Activated naive CD8-positive, alpha-beta T cell treated with anti-CD3 and anti-CD28 coated beads, Interleukin-2, amount 10 ng/mL, durations not matched to agents 7 days and 5 days (primary cell): ENCODE measurements at regions not wholly inside any gene's neighbourhood (a gene's known extent, or its start where the extent isn't known, plus 50 kb on each side); places are given as distances from the start of the nearest gene placed in this dataset.
"Not testable (repeated sequence)": the region's sequence is repeated elsewhere in the genome, so short reads cannot be mapped to it uniquely, and the experiment has no call there.

Experiments used
- ATAC-seq: fragments of 150-1000 bp; cut with Tn5 transposase; one replicate; pipeline ENCODE4 v1.10.0; 2021; ENCODE audit warnings: low read depth, moderate library complexity
- POLR2A ChIA-PET: fragments of 350-600 bp; sonication (Branson Sonifier 250); formaldehyde crosslinking; loops from one replicate; lab custom pipeline; 2021; ENCODE audit warnings: antibody characterized with exemption; lab: Charles Lee
- DNase-seq: peaks from one replicate; pipeline ENCODE4 v3.0.0; 2021
- H3K27ac Mint-ChIP-seq: one replicate; pipeline ENCODE4 v1.8.0; 2022; ENCODE audit warnings: mild to moderate bottlenecking, mixed read lengths
- H3K27me3 Mint-ChIP-seq: one replicate; pipeline ENCODE4 v1.8.0; 2022; ENCODE audit warnings: mild to moderate bottlenecking, moderate library complexity, mixed read lengths
- H3K36me3 Mint-ChIP-seq: one replicate; pipeline ENCODE4 v1.8.0; 2021; ENCODE audit warnings: mild to moderate bottlenecking, mixed read lengths
- H3K4me1 Mint-ChIP-seq: one replicate; pipeline ENCODE4 v1.8.0; 2021; ENCODE audit warnings: mixed read lengths
- H3K4me3 Mint-ChIP-seq: one replicate; pipeline ENCODE4 v1.8.0; 2022; ENCODE audit warnings: mild to moderate bottlenecking, moderate library complexity, mixed read lengths
- H3K9me3 Mint-ChIP-seq: one replicate; pipeline ENCODE4 v1.8.0; 2021; ENCODE audit warnings: mixed read lengths

DNA sequence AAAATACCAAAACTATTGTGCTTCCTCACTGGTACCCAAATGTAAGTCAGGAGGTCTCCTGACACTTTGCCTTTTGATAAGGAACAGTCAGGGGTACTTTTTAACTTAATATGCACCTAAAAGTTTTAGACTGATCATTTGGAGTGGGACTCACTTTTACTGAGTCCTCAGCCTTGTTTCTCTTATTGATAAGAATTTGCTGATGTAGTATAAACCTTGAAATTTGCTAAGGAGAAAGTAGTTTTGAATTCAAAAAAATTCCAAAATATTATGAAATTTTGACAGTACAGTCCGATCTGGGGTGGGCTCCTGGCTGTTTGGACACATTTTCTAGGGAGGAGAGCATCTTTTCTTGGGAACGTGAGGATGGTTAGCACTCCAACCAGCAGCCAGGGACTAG, 91.4 kb upstream of the GATB start:
- H3K36me3 Mint-ChIP-seq: no peaks in the 10 kb centered on the region
- peaks cover 3% of the 10 kb centered on the region for H3K9me3 Mint-ChIP-seq
- H3K27ac Mint-ChIP-seq: no peak overlapping the region
- ATAC-seq (no peak), DNase-seq (no peak)
- POLR2A ChIA-PET: no interaction called here
- H3K4me3 Mint-ChIP-seq: no peak overlapping the region
- H3K27me3 Mint-ChIP-seq: no peaks in the 10 kb centered on the region
- no peaks in the 10 kb centered on the region for H3K4me1 Mint-ChIP-seq

DNA sequence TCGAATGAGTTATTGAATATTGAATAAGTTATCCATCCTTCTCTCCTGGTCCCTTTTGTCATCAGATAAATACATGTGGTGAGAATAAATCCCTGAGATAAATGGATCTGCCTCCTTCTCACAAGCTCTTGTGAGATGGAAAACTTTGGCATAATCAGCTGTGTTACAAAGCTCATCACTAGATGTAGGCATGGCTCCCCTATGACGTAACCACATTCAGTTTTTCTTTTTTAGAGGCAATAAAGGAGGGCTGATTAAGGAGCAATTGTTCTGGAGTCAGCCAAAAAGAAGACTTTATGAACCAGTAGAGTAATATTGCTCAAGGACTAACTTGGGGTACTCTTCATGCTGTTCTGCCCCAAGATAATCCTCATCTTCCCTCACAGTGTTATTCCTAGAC, 90.5 kb upstream of the GATB start:
- Mint-ChIP-seq H3K27ac (no peak overlapping the region), H3K27me3 (no peaks in the 10 kb centered on the region), H3K4me3 (no peak overlapping the region), H3K36me3 (no peaks in the 10 kb centered on the region), H3K9me3 (peaks cover 3% of the 10 kb centered on the region), H3K4me1 (no peaks in the 10 kb centered on the region)
- ATAC-seq: no peak
- POLR2A ChIA-PET: no interaction called here
- no peak for DNase-seq

DNA sequence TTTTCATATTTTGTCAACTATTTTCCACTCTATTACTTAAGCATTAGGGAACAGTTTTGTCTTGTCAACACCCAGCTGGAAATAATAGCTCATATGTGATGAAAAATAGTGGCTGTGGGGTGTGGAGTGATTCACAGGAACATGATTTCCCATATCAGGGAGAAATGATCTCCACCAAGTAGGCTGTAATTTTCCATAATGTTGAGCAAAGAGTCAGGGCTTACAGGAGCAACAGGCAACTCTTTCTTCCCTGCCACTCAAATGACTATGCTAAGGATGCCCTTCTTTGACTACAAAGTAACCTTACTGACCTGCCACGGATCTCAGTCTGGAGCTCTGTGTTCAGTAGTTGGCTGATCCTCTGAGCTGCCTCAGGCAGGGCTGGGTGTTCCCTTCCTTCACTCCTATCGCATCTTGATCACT, 90.0 kb upstream of the GATB start:
- Mint-ChIP-seq H3K4me1 (no peaks in the 10 kb centered on the region), H3K9me3 (peaks cover 3% of the 10 kb centered on the region), H3K27me3 (no peaks in the 10 kb centered on the region), H3K36me3 (no peaks in the 10 kb centered on the region), H3K27ac (no peak overlapping the region), H3K4me3 (no peak overlapping the region)
- POLR2A ChIA-PET: no interaction called here
- ATAC-seq: no peak
- DNase-seq: no peak

DNA sequence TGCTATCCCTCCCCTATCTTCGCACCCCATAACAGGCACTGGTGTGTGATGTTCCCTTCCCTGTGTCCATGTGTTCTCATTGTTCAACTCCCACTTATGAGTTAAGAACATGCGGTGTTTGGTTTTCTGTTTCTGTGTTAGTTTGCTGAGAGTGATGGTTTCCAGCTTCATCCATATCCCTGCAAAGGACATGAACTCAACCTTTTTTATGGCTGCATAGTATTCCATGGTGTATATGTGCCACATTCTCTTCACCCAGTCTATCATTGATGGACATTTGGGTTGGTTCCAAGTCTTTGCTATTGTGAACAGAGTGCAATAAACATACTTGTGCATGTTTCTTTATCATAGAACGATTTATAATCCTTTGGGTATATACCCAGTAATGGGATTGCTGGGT, 84.7 kb upstream of the GATB start:
- DNase-seq, H3K9me3 Mint-ChIP-seq, H3K4me3 Mint-ChIP-seq, H3K27me3 Mint-ChIP-seq, ATAC-seq, H3K4me1 Mint-ChIP-seq, POLR2A ChIA-PET, H3K27ac Mint-ChIP-seq, H3K36me3 Mint-ChIP-seq: not testable (repeated sequence)

DNA sequence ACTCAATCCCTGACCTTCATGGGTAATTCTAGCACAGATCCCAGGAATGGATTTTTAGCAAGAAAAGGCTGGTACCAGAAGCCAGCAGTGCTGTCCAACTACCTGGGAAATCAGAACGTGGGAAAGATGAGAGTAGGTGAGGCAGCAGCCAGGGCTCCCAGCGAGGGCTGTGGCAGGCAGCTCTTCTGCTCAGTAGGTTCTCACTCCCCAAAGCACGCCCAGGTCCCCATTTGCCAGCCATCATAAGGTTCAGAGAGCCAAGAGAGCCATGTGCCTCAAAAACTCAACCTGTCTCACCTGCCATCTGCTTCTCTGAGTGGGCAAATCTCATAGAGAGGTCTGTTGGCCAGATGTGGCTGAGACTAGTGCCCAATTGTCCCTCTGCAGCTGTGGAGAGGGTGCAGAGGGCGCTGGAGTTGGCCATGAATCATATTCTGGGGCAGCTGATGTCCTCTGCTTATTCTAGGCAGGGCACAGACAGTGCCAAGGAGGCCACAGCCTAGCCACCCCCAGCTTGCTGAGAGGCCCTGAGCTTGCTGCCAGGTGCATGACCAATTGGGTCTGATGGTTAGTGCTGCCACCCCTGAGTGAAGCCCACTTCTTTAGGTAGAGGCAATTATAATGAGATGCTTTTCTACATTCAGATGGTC, 81.7 kb upstream of the GATB start:
- Mint-ChIP-seq H3K4me3 (no peak overlapping the region), H3K4me1 (no peaks in the 10 kb centered on the region), H3K9me3 (no peaks in the 10 kb centered on the region), H3K27ac (no peak overlapping the region), H3K36me3 (no peaks in the 10 kb centered on the region), H3K27me3 (peaks cover 2% of the 10 kb centered on the region)
- DNase-seq (no peak), ATAC-seq (no peak)
- POLR2A ChIA-PET: no interaction called here

DNA sequence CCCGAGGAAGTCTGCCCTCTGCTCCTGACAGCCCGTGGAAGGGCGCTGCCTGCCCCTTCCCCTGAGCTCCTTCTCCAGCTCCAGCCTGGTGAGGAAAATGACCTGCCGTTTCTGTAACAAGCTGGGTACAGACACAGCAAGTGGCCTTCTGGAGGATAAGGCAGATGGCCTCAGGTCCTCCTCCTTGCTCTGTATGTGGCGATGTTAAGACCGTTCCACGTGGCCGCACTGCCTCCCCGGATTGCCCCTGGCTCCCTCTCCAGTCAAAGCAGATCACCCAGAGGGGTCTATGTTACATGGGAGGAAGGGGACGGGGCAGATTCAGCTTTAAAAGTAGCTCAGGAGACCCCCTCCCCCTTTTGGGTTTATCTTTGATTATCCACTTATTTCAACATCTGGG, 80.3 kb upstream of the GATB start:
- no peaks in the 10 kb centered on the region for H3K4me1 Mint-ChIP-seq
- peaks cover 2% of the 10 kb centered on the region for H3K27me3 Mint-ChIP-seq
- POLR2A ChIA-PET: no interaction called here

DNA sequence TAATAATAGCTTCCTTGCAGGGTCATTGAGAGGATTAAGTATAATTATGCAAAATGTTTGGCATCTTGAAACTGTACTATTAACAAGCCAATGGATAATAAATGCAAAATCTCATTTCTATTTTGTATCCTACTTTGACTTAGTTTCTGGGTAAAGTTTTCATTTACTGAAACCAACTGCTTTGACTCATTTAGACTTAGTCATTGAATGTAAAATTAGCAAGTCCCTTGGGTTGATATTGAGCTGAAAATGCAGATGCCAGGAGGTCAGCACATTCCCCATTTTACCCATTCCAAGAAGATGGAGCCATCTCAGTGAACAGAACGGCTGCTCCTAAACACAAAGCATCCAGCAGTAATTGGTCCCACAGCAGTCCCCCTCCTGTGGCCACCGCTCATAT, 74.7 kb upstream of the GATB start:
- Mint-ChIP-seq H3K4me1 (no peaks in the 10 kb centered on the region), H3K4me3 (no peak overlapping the region), H3K9me3 (no peaks in the 10 kb centered on the region), H3K27ac (no peak overlapping the region), H3K36me3 (no peaks in the 10 kb centered on the region), H3K27me3 (peaks cover 2% of the 10 kb centered on the region)
- ATAC-seq (no peak), DNase-seq (no peak)
- POLR2A ChIA-PET: no interaction called here

More for the DNA sequence above, 80.3 kb upstream of the GATB start:
- Mint-ChIP-seq H3K27ac (no peak overlapping the region), H3K4me3 (no peak overlapping the region), H3K9me3 (no peaks in the 10 kb centered on the region), H3K36me3 (no peaks in the 10 kb centered on the region)
- no peak for DNase-seq
- ATAC-seq: no peak

DNA sequence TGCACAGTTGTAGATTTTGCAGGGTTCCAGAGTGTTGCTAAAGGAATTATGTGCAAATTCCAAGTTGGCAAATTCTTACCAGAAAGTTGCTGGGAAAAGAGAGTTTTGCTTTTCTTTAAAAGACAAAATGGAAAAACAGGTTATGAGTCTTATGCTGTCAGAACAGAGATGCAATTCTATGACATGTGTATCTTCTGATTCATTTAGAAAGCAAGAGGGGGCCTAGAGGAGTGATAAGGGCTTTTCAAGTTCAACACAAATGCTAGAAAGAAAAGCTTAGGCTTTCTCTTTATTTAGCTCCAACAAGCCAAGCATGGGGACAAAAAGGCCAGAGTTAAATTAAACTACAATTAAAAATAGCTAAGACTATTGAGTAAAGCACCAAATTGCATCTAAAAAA, 72.4 kb upstream of the GATB start:
- DNase-seq (no peak), ATAC-seq (no peak)
- Mint-ChIP-seq H3K4me1 (no peaks in the 10 kb centered on the region), H3K36me3 (no peaks in the 10 kb centered on the region), H3K27ac (no peak overlapping the region), H3K27me3 (no peaks in the 10 kb centered on the region), H3K9me3 (no peaks in the 10 kb centered on the region), H3K4me3 (no peak overlapping the region)
- POLR2A ChIA-PET: no interaction called here

DNA sequence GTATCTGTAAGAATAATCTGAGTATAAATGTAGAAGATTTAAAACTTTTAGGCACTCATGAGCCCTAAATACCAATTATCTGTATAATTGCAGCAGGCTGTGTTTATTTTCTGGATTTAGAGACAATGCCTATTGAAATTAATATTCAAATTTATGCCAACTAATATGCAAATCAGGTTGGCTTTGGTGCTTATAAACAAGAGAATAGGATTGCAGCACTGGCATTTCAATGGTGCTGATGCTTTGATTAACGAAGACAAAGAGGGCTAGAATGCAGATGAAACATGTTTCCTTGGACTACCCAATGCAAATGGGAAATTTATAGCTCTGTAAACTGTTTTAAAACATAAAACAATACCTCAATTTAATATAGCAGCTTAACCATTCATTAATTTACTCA, 70.7 kb upstream of the GATB start:
- DNase-seq (no peak), ATAC-seq (no peak)
- no peaks in the 10 kb centered on the region for H3K4me1 Mint-ChIP-seq
- no peaks in the 10 kb centered on the region for H3K36me3 Mint-ChIP-seq
- no peak overlapping the region for H3K27ac Mint-ChIP-seq
- H3K9me3 Mint-ChIP-seq: peaks cover 2% of the 10 kb centered on the region
- POLR2A ChIA-PET: no interaction called here
- H3K27me3 Mint-ChIP-seq: no peaks in the 10 kb centered on the region
- H3K4me3 Mint-ChIP-seq: no peak overlapping the region

DNA sequence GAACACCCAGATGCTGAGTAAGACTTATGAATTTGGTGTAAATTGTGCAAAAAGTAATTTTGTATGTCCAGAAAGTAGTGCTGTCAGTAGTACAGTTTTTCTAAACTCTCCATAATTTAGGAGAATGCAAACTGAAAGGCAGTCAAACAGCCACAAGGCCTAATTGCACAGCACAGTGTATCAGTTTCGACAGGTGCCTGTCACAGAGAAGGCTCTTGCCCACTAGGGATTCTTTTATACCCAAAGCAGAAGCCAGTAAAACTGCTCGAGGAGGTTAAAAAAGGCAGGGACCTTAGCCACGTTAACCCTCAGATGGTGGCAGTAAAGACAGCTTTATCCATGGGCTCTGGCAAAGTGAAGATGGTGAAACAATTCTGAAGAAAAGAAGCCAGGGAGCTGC, 69.4 kb upstream of the GATB start:
- Mint-ChIP-seq H3K27me3 (no peaks in the 10 kb centered on the region), H3K27ac (no peak overlapping the region), H3K4me3 (no peak overlapping the region), H3K4me1 (no peaks in the 10 kb centered on the region), H3K9me3 (peaks cover 2% of the 10 kb centered on the region), H3K36me3 (no peaks in the 10 kb centered on the region)
- ATAC-seq: no peak
- POLR2A ChIA-PET: no interaction called here
- DNase-seq: no peak

DNA sequence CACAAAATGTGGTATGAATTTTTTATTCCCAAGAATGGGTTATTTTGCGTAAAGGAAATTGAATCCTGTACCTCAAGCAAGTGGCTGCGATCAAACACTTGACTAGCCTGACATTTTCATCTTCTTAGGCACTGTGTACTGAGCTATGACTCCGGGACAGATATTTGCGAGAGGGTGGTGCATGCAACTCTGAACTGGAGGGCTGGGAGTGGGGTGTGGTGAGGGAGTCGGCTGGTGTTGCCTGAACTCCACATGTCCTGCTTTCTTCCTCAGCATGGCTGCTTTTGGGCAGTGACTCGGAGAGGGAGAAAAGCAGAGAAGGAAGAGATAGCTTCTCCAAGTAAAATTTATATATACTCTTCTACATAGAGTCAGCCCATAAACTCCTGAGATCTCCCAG, 68.5 kb upstream of the GATB start:
- ATAC-seq (no peak), DNase-seq (no peak)
- no peaks in the 10 kb centered on the region for H3K27me3 Mint-ChIP-seq
- H3K27ac Mint-ChIP-seq: no peak overlapping the region
- H3K4me3 Mint-ChIP-seq: no peak overlapping the region
- POLR2A ChIA-PET: no interaction called here
- H3K4me1 Mint-ChIP-seq: no peaks in the 10 kb centered on the region
- H3K9me3 Mint-ChIP-seq: peaks cover 2% of the 10 kb centered on the region
- H3K36me3 Mint-ChIP-seq: no peaks in the 10 kb centered on the region

DNA sequence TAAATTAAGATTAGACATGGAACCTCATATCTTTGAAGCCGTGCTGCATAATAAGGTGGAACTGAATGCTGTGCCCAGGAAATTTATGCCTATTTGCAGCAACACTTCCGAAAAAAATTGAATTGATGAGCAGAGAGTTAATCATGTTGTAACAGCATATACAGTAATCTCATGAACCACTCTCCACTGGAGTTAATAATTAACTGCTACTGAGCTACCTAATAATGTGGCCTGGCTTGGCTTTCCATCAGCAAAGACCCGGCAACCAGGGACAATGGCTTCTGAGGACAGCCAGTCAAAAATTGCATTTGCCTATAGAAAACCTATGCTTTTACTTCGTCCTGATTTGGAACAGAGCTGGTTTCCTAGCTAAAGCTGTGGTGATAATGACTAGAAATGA, 63.8 kb upstream of the GATB start:
- no peak overlapping the region for H3K4me3 Mint-ChIP-seq
- peaks cover 2% of the 10 kb centered on the region for H3K9me3 Mint-ChIP-seq
- POLR2A ChIA-PET: no interaction called here
- H3K4me1 Mint-ChIP-seq: no peaks in the 10 kb centered on the region
- no peak for ATAC-seq
- peaks cover 12% of the 10 kb centered on the region for H3K27me3 Mint-ChIP-seq
- H3K27ac Mint-ChIP-seq: no peak overlapping the region
- no peak for DNase-seq
- H3K36me3 Mint-ChIP-seq: no peaks in the 10 kb centered on the region

DNA sequence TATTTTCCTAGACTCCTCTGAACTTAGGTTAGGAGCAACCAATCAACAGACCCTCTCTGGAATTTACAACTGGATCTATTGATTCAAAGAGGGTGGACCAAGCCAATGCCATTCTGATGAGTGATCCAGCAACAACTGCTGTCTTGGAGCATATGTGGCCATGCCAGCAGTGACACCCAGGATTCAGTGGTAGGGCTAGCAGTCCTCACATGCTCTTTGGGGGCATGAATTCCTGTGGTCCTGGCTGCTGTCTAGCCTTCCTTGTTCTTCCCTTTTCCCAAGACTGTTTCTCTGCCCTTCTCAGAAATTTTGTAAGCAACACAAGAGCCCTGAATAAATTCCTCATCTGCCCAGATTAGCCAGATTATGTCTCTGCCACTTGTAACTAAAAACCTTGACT, 61.5 kb upstream of the GATB start:
- no peak for DNase-seq
- Mint-ChIP-seq H3K27me3 (peaks cover 12% of the 10 kb centered on the region), H3K9me3 (no peaks in the 10 kb centered on the region), H3K36me3 (no peaks in the 10 kb centered on the region), H3K4me3 (no peak overlapping the region), H3K4me1 (no peaks in the 10 kb centered on the region), H3K27ac (no peak overlapping the region)
- ATAC-seq: no peak
- POLR2A ChIA-PET: no interaction called here

DNA sequence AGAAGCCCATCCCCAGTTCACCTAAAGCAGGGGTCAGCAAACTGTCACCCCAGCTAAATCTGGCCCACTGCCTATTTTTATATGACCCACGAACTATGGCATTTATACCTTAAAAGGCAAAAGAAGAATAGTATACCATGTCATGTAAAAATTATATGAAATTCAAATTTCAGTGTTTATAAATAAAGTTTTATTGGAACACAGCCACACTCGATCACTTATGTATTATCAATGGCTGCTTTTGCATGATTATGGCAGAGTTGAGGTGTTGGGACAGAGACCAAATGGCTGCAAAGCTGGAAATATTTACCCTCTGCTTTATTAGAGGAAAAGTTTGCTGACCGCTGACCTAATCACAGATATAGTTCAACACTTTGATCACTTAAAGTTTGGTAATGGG, 59.2 kb upstream of the GATB start:
- H3K36me3 Mint-ChIP-seq: no peaks in the 10 kb centered on the region

DNA sequence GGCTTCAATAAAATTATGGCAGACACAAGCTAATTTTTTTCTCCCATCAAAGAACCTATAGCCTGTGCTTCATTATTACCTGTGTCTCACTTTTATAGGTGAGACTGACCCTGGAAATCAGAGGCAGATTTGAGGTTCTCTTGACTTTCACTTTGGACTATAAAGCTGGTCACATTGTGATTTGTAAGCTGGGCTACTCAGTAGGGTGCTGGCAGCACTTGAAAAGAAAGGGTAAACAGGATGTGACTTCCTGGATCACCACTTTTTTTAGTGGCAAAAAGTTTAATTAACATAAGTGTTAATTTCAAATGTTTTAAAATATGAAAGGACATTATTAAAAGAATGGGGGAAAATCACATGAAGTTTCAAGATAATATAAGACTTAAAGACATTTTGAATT, 50.6 kb upstream of the GATB start:
- H3K4me3 Mint-ChIP-seq: no peak overlapping the region
- no peaks in the 10 kb centered on the region for H3K36me3 Mint-ChIP-seq
- no peaks in the 10 kb centered on the region for H3K27me3 Mint-ChIP-seq
- no peaks in the 10 kb centered on the region for H3K9me3 Mint-ChIP-seq
- POLR2A ChIA-PET: no interaction called here
- no peak for DNase-seq
- no peaks in the 10 kb centered on the region for H3K4me1 Mint-ChIP-seq
- no peak overlapping the region for H3K27ac Mint-ChIP-seq
- no peak for ATAC-seq

More for the DNA sequence above, 59.2 kb upstream of the GATB start:
- Mint-ChIP-seq H3K4me3 (no peak overlapping the region), H3K9me3 (no peaks in the 10 kb centered on the region), H3K27ac (no peak overlapping the region), H3K27me3 (peaks cover 12% of the 10 kb centered on the region), H3K4me1 (no peaks in the 10 kb centered on the region)
- no peak for ATAC-seq
- DNase-seq: no peak
- POLR2A ChIA-PET: no interaction called here
